HG02571 (cell line): ENCODE measurements at regions not wholly inside any gene's neighbourhood (a gene's known extent, or its start where the extent isn't known, plus 50 kb on each side); places are given as distances from the start of the nearest gene placed in this dataset.
A peak's percentile ranks its signal among the peaks of the same experiment; 100 is the strongest.
"Not testable (repeated sequence)": the region's sequence is repeated elsewhere in the genome, so short reads cannot be mapped to it uniquely, and the experiment has no call there.

Source experiments
- ATAC-seq: cut with Tn5 transposase; IDR thresholded peaks from one replicate; pipeline ENCODE4 v1.9.1; 2021; ENCODE audit warnings: mild to moderate bottlenecking, moderate library complexity; ENCODE audit not compliant: unreplicated experiment

DNA sequence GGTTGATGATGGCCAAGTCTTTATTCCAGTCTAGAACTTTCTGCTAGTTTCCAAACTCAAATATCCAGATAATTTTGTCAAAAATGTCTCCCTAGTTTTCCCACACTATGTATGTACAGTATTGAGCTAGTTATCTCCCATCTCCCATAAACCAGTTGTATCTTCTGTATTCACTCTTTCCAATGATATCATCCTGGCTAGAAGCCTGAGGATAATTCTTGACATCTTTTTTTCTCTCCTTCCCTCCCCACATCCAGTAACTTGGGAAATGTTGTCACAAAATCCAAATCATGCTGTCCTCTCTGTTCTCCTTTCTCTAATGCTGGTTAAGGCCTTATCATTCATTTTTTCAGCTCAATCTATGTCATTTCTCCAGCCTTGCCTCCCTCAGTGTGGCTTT lies 553.8 kb upstream of the FANCL start:
- no peak for ATAC-seq

DNA sequence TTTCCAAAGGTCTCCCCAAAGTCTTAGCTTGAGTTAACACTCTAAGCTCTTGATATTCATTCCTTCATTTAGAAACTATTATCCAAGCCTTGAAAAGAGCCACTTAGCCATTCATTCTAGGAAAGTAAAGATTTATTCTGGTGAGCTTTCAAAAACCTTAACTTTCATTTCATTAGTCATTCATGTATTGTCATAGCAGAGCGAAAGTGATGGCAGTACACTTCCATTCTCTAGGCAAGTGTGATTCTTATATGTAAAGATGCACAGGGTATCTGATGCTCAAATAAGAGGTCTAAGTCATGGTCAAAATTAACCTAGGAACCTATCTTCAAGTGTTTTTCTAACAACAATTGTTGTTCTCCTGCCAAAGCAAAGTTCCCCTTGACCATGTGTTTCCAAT lies 553.0 kb upstream of the FANCL start:
- no peak for ATAC-seq

GRCh38 chr2:58788402-58788801 lies 547.3 kb upstream of the FANCL start:
- ATAC-seq, result no peak

DNA sequence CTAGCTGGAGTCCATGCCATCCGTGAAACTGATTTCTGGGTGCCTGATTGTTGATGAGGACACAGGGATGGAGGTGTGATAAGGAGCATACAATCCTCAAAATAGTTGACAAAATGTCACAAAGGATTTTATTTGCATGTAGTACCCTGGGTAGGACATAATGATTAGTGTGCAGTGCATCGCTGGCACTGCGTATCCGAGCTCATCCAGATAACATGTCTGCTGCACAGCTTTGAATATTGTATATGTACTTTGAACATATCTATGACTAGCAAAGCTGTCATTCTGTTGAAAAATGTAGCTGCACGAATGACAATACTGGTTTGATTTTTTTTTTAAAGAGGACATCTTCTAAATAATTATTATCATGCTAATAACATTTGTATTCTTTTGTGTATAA lies 529.7 kb upstream of the FANCL start:
- ATAC-seq, result no peak

DNA sequence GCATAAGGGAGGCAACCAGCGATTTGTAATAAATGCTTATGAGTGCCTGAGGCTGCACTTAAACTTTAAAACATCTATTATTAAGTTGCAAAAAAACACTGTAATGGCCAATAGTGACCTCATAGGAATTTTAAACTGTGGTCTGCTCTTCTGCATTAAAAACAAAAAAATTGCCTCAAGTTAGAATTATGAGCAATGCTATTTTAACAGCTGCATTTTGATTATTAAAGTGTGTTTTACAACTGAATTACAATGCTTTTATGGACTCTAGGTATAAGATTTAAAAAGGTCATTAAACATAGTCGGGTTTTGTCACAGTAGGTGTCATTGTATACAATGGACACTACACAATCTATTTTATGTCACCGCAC lies 528.7 kb upstream of the FANCL start:
- ATAC-seq, result no peak

DNA sequence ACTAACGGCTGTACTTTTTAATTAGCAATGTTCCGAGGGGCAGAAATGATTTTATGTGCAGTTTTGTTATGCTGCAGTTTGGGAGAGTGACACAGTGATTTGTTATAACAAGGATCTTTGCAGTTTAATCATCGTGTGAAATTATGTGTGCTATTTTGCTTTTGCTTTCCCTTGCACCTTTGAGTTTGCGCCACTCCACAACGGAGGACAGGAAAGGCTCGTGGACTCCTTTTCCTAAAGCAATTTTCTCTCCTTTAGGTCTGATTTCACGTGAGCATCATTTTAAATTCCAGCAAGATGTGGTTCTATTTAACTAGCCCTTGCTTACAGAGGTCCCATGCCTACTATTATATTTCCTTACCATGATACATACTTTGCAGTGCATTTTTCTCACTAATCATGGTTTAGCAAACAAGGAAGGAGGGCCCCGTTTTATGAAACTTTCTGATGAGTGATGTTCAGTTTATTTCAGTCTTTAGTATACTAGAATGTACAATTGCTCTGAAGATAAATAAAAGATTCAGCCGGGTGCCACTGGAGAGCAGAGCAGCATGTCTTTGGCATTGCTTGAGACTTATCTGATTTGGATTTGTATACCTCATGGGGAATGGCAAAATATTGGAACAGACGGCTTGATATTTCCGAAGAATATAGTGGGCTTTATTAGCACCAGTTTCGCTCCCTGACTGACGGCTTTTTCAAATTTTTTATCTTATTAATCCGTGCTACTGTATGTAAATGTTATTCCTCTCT lies 528.2 kb upstream of the FANCL start:
- ATAC-seq, result no peak

GRCh38 chr2:58768715-58769080 lies 527.6 kb upstream of the FANCL start:
- no peak for ATAC-seq

DNA sequence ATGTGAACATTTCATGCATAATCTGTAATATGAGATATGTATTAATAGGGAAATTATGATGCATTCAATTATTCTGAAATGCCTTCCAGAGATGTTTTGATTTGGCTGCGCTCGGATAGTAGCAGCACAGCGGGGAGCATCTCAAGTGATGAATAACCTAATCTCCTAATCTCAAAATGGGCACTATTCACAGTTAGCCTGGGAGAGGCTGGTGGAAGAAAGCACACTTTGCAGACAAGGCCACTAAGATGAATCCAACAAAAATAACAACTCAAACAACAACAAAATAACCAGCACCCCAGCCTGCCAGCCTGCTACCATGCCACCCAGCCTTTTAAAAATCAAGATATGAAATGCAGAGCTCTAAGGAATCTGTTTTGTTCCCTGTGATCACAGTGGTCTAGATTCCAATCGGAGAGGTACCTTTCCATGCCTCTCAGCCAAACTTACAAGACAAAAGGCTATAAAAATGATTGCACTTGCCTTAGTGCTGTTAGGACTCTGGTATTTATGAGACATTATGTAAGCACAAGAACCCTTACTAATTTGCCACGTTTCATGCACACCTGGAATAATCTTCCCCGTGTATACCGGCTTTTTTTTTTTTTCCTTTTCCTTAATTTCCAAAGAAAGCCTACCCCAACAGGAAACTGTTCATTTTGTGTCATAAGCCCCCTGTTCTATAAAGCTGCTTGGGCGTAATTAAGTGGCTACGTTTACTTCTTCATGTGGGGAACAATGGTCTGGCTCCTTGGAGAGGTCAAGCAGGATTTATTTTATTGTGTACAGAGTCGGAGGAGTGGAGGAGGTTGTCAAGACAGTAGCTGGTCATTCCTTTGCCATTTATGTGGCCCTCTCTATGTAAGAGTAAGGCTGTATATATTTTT lies 526.9 kb upstream of the FANCL start:
- ATAC-seq, result no peak

GRCh38 chr2:58764338-58765104 lies 523.4 kb upstream of the FANCL start:
- ATAC-seq, result no peak

DNA sequence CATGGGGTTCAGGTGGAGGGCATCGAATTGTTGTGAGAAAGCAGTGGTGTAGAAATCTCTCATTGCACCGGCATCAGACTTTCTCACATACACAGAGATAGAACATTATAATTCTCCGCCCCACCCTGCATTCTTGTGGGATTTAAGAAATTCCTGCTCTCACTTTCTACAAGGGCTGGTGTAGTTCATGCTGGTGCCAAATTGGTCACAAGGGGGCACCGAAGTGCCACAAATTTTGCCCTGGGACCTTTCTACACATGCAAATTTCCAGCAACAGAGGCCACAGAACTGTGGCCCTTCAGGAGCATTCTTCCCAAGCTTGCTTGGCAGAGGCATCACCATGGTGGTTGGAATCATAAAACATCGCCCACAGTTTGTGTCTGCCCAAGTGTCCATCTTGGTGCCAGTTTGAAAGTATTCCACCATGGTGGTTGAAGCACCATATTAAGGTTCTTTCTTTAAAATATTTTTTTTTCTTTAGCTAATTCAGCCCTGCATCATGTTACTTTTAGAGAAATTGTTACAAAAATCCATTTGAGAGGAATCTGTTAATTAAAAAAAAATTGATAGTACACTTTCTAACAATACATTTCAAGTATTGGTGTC lies 521.2 kb upstream of the FANCL start:
- ATAC-seq, result peak; percentile 87

DNA sequence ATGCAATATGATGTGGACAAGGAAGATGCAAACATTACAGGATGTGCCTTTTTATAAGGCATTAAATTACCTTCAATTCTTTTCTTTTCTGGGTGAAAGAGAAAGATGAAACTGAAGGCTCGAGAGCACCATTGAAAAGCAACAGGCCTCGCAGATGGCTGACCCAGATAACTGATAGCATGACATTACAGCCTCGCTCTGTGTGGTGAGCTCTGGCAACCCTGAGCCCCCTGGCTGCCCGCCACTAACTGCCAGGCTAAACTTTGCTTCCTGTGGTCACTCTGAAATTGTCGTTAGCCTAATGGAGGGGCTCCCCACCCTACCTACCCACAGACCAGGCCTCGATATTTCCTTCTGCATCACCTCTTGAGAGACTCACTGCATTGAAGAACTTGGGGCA lies 516.8 kb upstream of the FANCL start:
- ATAC-seq, result no peak

DNA sequence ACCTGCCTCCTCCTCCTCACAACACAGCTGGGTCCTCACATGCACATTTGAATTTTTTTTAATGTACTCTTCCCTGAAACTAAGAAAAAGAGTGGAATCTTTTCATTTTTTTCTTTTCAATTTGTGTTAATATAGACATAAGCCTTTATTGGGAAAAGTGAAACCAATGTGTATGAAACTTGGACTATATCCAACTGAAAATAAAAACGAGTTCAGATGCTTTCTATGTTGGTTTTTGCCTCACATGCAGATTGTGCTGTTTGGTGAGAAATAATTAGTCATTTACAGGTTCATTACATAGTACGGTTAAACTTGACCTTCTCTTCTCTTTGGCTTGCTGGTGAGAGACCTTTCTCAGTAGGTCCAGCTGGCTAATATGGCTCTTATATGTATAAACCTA lies 515.2 kb upstream of the FANCL start:
- ATAC-seq, result no peak

- ATAC-seq, result not testable (repeated sequence)
These were observed 511.4 kb upstream of the FANCL start for GRCh38 chr2:58752507-58752906.

- not testable (repeated sequence) for ATAC-seq
These were observed 510.6 kb upstream of the FANCL start for GRCh38 chr2:58751676-58752075.

DNA sequence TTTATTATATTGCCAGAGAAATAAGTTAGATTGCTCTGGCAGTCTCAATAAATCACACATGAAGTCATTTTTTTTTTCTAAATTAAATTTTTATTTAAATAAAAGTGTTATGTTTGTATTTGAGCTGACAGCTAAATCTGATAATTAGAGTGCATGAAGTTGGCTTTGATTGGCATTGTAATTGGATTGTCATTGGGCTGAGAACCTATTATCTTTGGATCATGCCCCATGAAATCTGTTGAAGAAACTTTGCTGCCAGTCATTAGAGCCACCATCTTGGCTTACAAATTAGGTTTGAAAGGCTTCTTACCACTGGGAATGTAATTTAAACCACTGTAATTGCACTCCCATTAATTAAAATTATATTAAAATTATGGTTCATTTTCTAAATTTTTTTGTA lies 507.9 kb upstream of the FANCL start:
- ATAC-seq, result no peak

DNA sequence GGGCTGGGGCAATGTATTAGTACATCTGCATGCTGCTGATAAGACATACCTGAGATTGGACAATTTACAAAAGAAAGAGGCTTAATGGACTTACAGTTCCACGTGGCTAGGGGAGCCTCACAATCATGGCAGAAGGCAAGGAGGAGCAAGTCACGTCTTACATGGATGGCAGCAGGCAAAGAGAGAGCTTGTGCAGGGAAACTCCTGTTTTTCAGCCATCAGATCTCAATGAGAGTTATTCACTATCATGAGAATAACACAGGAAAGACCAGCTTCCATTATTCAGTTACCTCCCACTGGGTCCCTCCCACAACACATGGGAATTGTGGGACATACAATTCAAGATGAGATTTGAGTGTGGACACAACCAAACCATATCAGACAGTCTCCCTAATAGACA lies 504.2 kb upstream of the FANCL start:
- not testable (repeated sequence) for ATAC-seq

DNA sequence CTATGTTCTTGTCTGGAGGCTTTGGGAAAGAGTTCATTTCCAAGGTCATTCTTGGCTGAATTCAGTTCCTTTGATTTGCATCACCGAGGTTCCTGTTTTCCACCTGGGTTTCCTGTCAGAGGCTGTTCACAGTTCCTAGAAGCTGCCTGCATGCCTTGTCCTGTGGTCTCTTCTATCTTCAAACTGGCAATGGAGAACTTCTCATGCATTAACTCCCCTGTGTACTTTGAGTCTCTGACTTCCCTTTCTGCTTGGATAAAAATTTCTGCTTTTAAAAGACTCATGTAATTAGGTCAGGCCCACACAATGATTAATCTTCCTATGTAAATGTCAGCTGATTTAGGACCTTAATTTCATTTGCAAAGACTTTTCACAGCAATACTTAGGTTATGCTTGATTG lies 499.3 kb upstream of the FANCL start:
- ATAC-seq, result no peak

GRCh38 chr2:58739033-58739432 lies 497.9 kb upstream of the FANCL start:
- no peak for ATAC-seq

- no peak for ATAC-seq
These were observed 493.2 kb upstream of the FANCL start for GRCh38 chr2:58734365-58734764.

- no peak for ATAC-seq
These were observed 491.9 kb upstream of the FANCL start for GRCh38 chr2:58732999-58733398.

GRCh38 chr2:58731488-58731869 lies 490.4 kb upstream of the FANCL start:
- no peak for ATAC-seq
